ENCODE measurements at regions not wholly inside any gene's neighbourhood (a gene's known extent, or its start where the extent isn't known, plus 50 kb on each side); places are given as distances from the start of the nearest gene placed in this dataset.

DNA sequence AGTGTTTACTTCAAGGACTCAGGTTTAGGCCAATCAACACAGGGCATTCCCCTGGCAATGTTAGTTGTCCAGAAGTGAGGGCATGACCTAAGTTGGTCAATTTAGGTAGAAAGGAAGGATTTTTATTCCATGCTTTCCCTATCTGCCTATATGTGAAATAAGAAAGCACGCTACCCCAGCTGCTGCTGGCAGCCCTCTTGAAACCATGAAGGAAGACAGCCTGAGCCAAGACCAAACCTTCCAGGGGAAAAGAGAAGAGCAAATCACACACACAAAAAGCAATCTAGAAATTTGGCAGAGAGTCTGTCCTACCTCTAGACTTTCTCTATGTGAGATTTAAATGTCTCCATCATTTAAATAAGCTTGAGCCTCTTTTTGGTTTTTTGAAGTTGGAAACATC, 387.6 kb downstream of the TNS1 start:
- TF ChIP-seq, protein P1, sequence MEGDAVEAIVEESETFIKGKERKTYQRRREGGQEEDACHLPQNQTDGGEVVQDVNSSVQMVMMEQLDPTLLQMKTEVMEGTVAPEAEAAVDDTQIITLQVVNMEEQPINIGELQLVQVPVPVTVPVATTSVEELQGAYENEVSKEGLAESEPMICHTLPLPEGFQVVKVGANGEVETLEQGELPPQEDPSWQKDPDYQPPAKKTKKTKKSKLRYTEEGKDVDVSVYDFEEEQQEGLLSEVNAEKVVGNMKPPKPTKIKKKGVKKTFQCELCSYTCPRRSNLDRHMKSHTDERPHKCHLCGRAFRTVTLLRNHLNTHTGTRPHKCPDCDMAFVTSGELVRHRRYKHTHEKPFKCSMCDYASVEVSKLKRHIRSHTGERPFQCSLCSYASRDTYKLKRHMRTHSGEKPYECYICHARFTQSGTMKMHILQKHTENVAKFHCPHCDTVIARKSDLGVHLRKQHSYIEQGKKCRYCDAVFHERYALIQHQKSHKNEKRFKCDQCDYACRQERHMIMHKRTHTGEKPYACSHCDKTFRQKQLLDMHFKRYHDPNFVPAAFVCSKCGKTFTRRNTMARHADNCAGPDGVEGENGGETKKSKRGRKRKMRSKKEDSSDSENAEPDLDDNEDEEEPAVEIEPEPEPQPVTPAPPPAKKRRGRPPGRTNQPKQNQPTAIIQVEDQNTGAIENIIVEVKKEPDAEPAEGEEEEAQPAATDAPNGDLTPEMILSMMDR (IDR thresholded peaks at IDR 0.05; ENCODE audit: poor library complexity): no peak
- no peak for TF ChIP-seq EZH2 (IDR thresholded peaks at IDR 0.05; ENCODE audit: borderline replicate concordance)
